Osteoblast (primary cell): ENCODE measurements at regions not wholly inside any gene's neighbourhood (a gene's known extent, or its start where the extent isn't known, plus 50 kb on each side); places are given as distances from the start of the nearest gene placed in this dataset.

Experiments
- DNase-seq: peaks from one replicate; pipeline ENCODE4 v3.0.0; 2011; ENCODE audit warnings: low spot score, mixed read lengths; ENCODE audit not compliant: insufficient read length; ENCODE audit errors: missing footprints
- H2AFZ ChIP-seq: 2 replicates; pipeline ENCODE4 v1.6.0; 2011; ENCODE audit warnings: mild to moderate bottlenecking, low read length
- H3K27ac ChIP-seq: 2 replicates; pipeline ENCODE4 v1.5.1; 2011; ENCODE audit warnings: mild to moderate bottlenecking, low read depth, low read length, moderate library complexity
- H3K27me3 ChIP-seq: 2 replicates; pipeline ENCODE4 v1.6.0; 2012; ENCODE audit warnings: mild to moderate bottlenecking, control low read depth, inconsistent platforms, low read length, moderate library complexity; ENCODE audit not compliant: insufficient read depth
- H3K36me3 ChIP-seq: 2 replicates; pipeline ENCODE4 v1.5.1; 2011; ENCODE audit warnings: mild to moderate bottlenecking, low read length, control low read depth, moderate library complexity; ENCODE audit not compliant: insufficient read depth
- H3K4me1 ChIP-seq: 2 replicates; pipeline ENCODE4 v1.5.1; 2011; ENCODE audit warnings: mild to moderate bottlenecking, low read length, control low read depth, moderate library complexity; ENCODE audit not compliant: insufficient read depth
- H3K4me2 ChIP-seq: 2 replicates; pipeline ENCODE4 v1.6.0; 2011; ENCODE audit warnings: mild to moderate bottlenecking, low read length; ENCODE audit not compliant: insufficient read depth
- H3K4me3 ChIP-seq: fragments of 200-600 bp; sonication (generic); 3 replicates; pipeline ENCODE4 v1.5.1; 2012; ENCODE audit warnings: mild to moderate bottlenecking, low read length, inconsistent platforms; ENCODE audit not compliant: insufficient read depth
- H3K79me2 ChIP-seq: 2 replicates; pipeline ENCODE4 v1.6.0; 2012; ENCODE audit warnings: mild to moderate bottlenecking, low read length, control low read depth, inconsistent platforms; ENCODE audit not compliant: insufficient read depth
- H3K9me3 ChIP-seq: 2 replicates; pipeline ENCODE4 v1.5.1; 2011; ENCODE audit warnings: low read depth, low read length, control low read depth
- H4K20me1 ChIP-seq: 2 replicates; pipeline ENCODE4 v1.6.0; 2012; ENCODE audit warnings: mild to moderate bottlenecking, low read length, control low read depth; ENCODE audit not compliant: insufficient read depth
- TF ChIP-seq, protein P1 (sequence below): IDR thresholded peaks from 2 replicates; pipeline ENCODE4 v1.5.1; 2011; ENCODE audit warnings: mild to moderate bottlenecking, low read depth, low read length, moderate library complexity; ENCODE audit errors: extremely low read depth

DNA sequence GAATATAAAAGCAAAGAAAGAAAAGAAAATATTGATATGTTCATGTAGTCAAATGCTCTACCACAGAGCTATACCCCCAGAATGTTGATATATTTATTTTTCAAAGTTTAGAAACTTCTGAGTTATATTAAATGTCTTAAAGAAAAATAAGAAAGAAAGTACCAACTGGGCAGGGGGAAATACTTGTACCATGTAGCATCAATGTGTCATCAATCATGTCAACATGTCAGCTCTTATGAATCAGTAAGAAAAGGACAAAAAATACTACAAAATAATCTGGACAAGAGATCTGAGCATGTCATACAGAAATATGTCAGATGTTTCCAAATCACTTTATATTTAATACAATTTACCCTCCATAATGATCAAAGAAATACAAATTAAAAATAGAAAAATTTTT lies 595.1 kb upstream of the ATP2B1 start:
- H3K27ac ChIP-seq: no peak overlapping the region
- TF ChIP-seq, protein P1, sequence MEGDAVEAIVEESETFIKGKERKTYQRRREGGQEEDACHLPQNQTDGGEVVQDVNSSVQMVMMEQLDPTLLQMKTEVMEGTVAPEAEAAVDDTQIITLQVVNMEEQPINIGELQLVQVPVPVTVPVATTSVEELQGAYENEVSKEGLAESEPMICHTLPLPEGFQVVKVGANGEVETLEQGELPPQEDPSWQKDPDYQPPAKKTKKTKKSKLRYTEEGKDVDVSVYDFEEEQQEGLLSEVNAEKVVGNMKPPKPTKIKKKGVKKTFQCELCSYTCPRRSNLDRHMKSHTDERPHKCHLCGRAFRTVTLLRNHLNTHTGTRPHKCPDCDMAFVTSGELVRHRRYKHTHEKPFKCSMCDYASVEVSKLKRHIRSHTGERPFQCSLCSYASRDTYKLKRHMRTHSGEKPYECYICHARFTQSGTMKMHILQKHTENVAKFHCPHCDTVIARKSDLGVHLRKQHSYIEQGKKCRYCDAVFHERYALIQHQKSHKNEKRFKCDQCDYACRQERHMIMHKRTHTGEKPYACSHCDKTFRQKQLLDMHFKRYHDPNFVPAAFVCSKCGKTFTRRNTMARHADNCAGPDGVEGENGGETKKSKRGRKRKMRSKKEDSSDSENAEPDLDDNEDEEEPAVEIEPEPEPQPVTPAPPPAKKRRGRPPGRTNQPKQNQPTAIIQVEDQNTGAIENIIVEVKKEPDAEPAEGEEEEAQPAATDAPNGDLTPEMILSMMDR: no peak
- no peaks in the 10 kb centered on the region for H3K27me3 ChIP-seq
- no peaks in the 10 kb centered on the region for H3K79me2 ChIP-seq
- H4K20me1 ChIP-seq: no peaks in the 10 kb centered on the region
- H3K4me1 ChIP-seq: no peaks in the 10 kb centered on the region
- no peaks in the 10 kb centered on the region for H3K9me3 ChIP-seq
- H3K4me2 ChIP-seq: no peak overlapping the region
- H3K36me3 ChIP-seq: no peaks in the 10 kb centered on the region
- H2AFZ ChIP-seq: no peak overlapping the region
- DNase-seq: no peak
- no peak overlapping the region for H3K4me3 ChIP-seq

DNA sequence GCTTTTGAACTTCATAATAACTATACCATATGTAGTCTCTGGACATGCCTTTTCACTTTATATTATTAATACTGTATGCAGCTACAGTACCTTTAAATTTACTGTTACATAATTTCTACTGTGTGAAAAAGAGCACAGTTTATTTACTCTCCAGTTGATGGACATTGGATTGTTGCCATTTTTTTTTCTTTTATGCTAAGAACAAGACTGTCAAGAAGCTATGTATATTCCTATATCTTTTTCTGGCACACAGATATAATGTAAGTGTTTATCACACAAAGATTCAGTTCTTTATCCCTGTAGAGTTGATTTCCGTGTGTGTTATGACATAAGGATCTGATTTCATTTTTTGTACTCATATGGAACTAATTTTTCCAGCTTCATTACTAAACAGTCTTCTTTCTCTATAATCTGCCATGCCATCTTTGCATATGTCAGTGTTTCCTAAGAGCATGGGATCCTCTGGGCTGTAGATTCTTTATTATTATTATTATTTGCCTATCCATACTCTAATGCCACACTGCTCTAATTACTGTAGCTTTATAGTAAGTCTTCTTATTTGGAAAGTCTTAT lies 593.0 kb upstream of the ATP2B1 start:
- no peak overlapping the region for H2AFZ ChIP-seq
- H4K20me1 ChIP-seq: no peaks in the 10 kb centered on the region
- TF ChIP-seq, protein P1: no peak
- H3K4me1 ChIP-seq: peaks cover 7% of the 10 kb centered on the region
- H3K4me2 ChIP-seq: no peak overlapping the region
- no peaks in the 10 kb centered on the region for H3K27me3 ChIP-seq
- H3K36me3 ChIP-seq: no peaks in the 10 kb centered on the region
- no peak overlapping the region for H3K4me3 ChIP-seq
- peak; percentile 30 for DNase-seq
- H3K79me2 ChIP-seq: no peaks in the 10 kb centered on the region
- no peaks in the 10 kb centered on the region for H3K9me3 ChIP-seq
- H3K27ac ChIP-seq: no peak overlapping the region

DNA sequence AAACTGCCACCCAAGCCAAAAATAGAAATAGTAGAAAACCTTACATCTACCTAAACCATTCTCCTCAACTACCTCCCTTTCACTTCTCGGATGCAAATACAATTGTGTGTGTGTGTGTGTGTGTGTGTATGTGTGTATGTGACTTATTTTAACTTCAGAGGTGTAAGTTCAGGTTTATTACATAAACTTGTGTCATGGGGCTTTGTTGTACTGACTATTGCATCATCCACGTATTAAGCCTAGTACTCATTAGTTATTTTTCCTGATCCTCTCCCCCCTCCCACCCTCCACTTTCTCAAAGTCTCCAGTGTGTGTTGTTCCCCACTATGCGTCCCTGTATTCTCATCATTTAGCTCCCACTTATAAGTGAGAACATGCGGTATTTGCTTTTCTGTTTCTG lies 592.5 kb upstream of the ATP2B1 start:
- TF ChIP-seq, protein P1: no peak
- no peaks in the 10 kb centered on the region for H3K27me3 ChIP-seq

DNA sequence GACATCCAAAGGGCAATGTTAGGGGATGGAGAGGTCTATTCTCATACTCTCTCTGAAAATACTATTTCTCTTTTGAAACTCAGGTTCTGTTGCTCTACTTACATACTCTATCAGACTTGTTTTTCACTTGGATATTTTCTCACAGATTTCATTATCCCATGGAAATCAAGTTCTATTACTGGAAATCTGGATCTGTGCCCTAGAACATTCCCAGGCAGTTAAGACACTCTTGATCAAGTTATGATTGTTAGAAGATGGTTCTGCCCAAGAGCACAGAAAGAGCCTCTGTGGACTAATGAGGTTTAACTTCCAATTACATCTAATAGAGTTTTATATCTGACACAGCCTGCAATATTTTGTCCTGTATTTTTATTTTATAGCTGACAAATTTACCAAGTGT lies 591.0 kb upstream of the ATP2B1 start:
- Histone ChIP-seq H3K79me2 (no peaks in the 10 kb centered on the region), H3K4me2 (no peak overlapping the region), H3K4me1 (peaks cover 7% of the 10 kb centered on the region), H4K20me1 (no peaks in the 10 kb centered on the region), H3K27ac (no peak overlapping the region), H2AFZ (no peak overlapping the region), H3K36me3 (no peaks in the 10 kb centered on the region), H3K4me3 (no peak overlapping the region), H3K9me3 (no peaks in the 10 kb centered on the region), H3K27me3 (no peaks in the 10 kb centered on the region)
- TF ChIP-seq, protein P1: no peak
- DNase-seq: no peak

More for the DNA sequence above, 592.5 kb upstream of the ATP2B1 start:
- Histone ChIP-seq H3K9me3 (no peaks in the 10 kb centered on the region), H3K27ac (no peak overlapping the region), H3K4me1 (peaks cover 7% of the 10 kb centered on the region), H3K4me3 (no peak overlapping the region), H2AFZ (no peak overlapping the region), H3K79me2 (no peaks in the 10 kb centered on the region), H3K36me3 (no peaks in the 10 kb centered on the region), H3K4me2 (no peak overlapping the region), H4K20me1 (no peaks in the 10 kb centered on the region)
- DNase-seq: no peak
